ENCODE measurements at regions not wholly inside any gene's neighbourhood (a gene's known extent, or its start where the extent isn't known, plus 50 kb on each side); places are given as distances from the start of the nearest gene placed in this dataset.

GRCh38 chr7:155360495-155361345, 63.0 kb downstream of the INSIG1 start:
- Histone ChIP-seq H3K27me3 (ENCODE audit: control insufficient read depth in 1 of 2, insufficient read depth in 2 of 2, low read length in 2 of 2) (peaks cover 2 to 3% of the 10 kb centered on the region in 2 donors), H3K4me1 (ENCODE audit: control insufficient read depth in 2 of 2, insufficient read depth in 2 of 2, low read length in 1 of 2) (no peaks in the 10 kb centered on the region), H3K36me3 (ENCODE audit: control insufficient read depth in 2 of 2, insufficient read depth in 2 of 2, low read length in 1 of 2) (no peaks in the 10 kb centered on the region)

DNA sequence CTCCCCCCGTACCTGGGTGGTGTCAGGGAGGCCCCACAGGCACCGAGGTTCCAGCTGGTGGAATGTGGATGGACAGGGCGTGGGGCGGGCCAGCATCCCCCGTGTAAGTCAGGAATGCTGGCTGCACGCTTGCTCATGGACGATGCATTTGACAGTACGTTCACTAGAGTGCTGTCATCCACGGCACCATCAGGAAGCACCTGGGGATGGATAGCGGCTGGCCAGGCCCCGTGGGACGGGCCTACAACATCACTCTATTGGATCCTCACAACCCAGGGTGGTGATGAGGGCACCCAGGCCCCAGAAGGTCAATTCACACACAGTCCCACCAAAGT, 63.6 kb downstream of the INSIG1 start:
- no peaks in the 10 kb centered on the region for H3K9me3 ChIP-seq (ENCODE audit: control insufficient read depth in 2 of 2, insufficient read depth in 1 of 2, low read depth in 1 of 2, low read length in 1 of 2)
- H3K4me1 ChIP-seq (ENCODE audit: control insufficient read depth in 2 of 2, insufficient read depth in 2 of 2, low read length in 1 of 2) = no peaks in the 10 kb centered on the region
- H3K27ac ChIP-seq (ENCODE audit: low read depth in 2 of 2, low read length in 1 of 2) = no peak overlapping the region
- no peaks in the 10 kb centered on the region for H3K36me3 ChIP-seq (ENCODE audit: control insufficient read depth in 2 of 2, insufficient read depth in 2 of 2, low read length in 1 of 2)
- WGBS, 2 donors = 56 to 69% methylated on average over 12 of the region's 12 CpGs
- H3K4me3 ChIP-seq (ENCODE audit: low read depth in 1 of 2, low read length in 2 of 2) = no peak overlapping the region
- peaks cover 2 to 3% of the 10 kb centered on the region in 2 donors for H3K27me3 ChIP-seq (ENCODE audit: control insufficient read depth in 1 of 2, insufficient read depth in 2 of 2, low read length in 2 of 2)

More at GRCh38 chr7:155360495-155361345, 63.0 kb downstream of the INSIG1 start:
- H3K9me3 ChIP-seq (ENCODE audit: control insufficient read depth in 2 of 2, insufficient read depth in 1 of 2, low read depth in 1 of 2, low read length in 1 of 2) = no peaks in the 10 kb centered on the region
- no peak overlapping the region for H3K4me3 ChIP-seq (ENCODE audit: low read depth in 1 of 2, low read length in 2 of 2)
- WGBS, 2 donors = 40 to 47% methylated on average over 20 of the region's 20 CpGs
- no peak overlapping the region for H3K27ac ChIP-seq (ENCODE audit: low read depth in 2 of 2, low read length in 1 of 2)

- no peaks in the 10 kb centered on the region for H3K36me3 ChIP-seq (ENCODE audit: control insufficient read depth in 2 of 2, insufficient read depth in 2 of 2, low read length in 1 of 2)
- WGBS, 2 donors = 83 to 91% methylated on average over 7 of the region's 7 CpGs
- no peaks in the 10 kb centered on the region for H3K4me1 ChIP-seq (ENCODE audit: control insufficient read depth in 2 of 2, insufficient read depth in 2 of 2, low read length in 1 of 2)
- H3K9me3 ChIP-seq (ENCODE audit: control insufficient read depth in 2 of 2, insufficient read depth in 1 of 2, low read depth in 1 of 2, low read length in 1 of 2) = no peaks in the 10 kb centered on the region
- no peak overlapping the region for H3K4me3 ChIP-seq (ENCODE audit: low read depth in 1 of 2, low read length in 2 of 2)
- no peak overlapping the region for H3K27ac ChIP-seq (ENCODE audit: low read depth in 2 of 2, low read length in 1 of 2)
- peaks cover 2 to 3% of the 10 kb centered on the region in 2 donors for H3K27me3 ChIP-seq (ENCODE audit: control insufficient read depth in 1 of 2, insufficient read depth in 2 of 2, low read length in 2 of 2)
These were observed 64.3 kb downstream of the INSIG1 start for GRCh38 chr7:155361947-155362346.

DNA sequence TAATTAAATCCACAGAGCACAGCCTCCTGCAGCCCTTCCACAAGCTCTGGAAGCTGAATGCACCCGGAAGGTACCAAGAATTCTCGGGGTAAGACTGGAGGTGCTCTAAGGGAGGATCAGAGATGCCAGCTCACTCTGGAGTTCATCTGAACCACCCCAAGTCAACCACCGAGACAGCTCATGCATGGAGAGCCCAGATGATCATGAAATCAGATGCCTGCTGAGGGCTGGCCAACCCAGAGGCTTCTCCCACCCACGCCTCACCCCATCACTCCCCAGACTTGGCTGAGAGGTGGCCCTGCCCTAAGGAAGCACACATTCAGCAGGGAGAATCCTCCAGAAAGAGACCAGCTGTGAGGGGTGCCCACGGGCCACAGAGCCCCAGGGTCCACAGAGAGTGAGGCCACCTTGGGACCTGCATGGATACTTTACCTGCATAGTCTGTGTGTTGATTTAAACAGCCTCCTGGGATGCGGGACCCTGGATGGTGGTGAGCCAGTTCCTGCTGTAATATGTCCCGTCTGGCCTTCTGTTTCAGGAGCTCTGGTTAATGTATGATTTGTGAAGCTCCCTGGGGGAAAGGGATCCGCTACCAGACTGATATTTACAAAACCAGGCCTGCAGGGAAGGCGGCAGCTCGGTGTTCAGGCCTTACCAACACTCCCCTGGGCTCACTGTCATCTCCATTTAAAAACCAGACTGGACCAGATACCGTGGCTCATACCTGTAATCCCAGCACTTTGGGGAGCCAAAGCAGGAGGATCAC, 64.9 kb downstream of the INSIG1 start:
- H3K27me3 ChIP-seq (ENCODE audit: control insufficient read depth in 1 of 2, insufficient read depth in 2 of 2, low read length in 2 of 2) = peaks cover 2 to 3% of the 10 kb centered on the region in 2 donors
- no peaks in the 10 kb centered on the region for H3K36me3 ChIP-seq (ENCODE audit: control insufficient read depth in 2 of 2, insufficient read depth in 2 of 2, low read length in 1 of 2)
- H3K4me3 ChIP-seq (ENCODE audit: low read depth in 1 of 2, low read length in 2 of 2) = no peak overlapping the region
- no peaks in the 10 kb centered on the region for H3K4me1 ChIP-seq (ENCODE audit: control insufficient read depth in 2 of 2, insufficient read depth in 2 of 2, low read length in 1 of 2)
- H3K27ac ChIP-seq (ENCODE audit: low read depth in 2 of 2, low read length in 1 of 2) = no peak overlapping the region
- H3K9me3 ChIP-seq (ENCODE audit: control insufficient read depth in 2 of 2, insufficient read depth in 1 of 2, low read depth in 1 of 2, low read length in 1 of 2) = no peaks in the 10 kb centered on the region
- 76 to 81% methylated on average over 11 of the region's 11 CpGs for WGBS, 2 donors

- H3K36me3 ChIP-seq (ENCODE audit: control insufficient read depth in 2 of 2, insufficient read depth in 2 of 2, low read length in 1 of 2) = no peaks in the 10 kb centered on the region
- no peaks in the 10 kb centered on the region for H3K9me3 ChIP-seq (ENCODE audit: control insufficient read depth in 2 of 2, insufficient read depth in 1 of 2, low read depth in 1 of 2, low read length in 1 of 2)
- H3K4me3 ChIP-seq (ENCODE audit: low read depth in 1 of 2, low read length in 2 of 2) = no peak overlapping the region
- peaks cover 2 to 3% of the 10 kb centered on the region in 2 donors for H3K27me3 ChIP-seq (ENCODE audit: control insufficient read depth in 1 of 2, insufficient read depth in 2 of 2, low read length in 2 of 2)
- H3K27ac ChIP-seq (ENCODE audit: low read depth in 2 of 2, low read length in 1 of 2) = no peak overlapping the region
- WGBS, 2 donors = 88 to 91% methylated on average over 9 of the region's 9 CpGs
- no peaks in the 10 kb centered on the region for H3K4me1 ChIP-seq (ENCODE audit: control insufficient read depth in 2 of 2, insufficient read depth in 2 of 2, low read length in 1 of 2)
These were observed 65.5 kb downstream of the INSIG1 start for GRCh38 chr7:155363146-155363539.

- Histone ChIP-seq H3K4me1 (ENCODE audit: control insufficient read depth in 2 of 2, insufficient read depth in 2 of 2, low read length in 1 of 2) (no peaks in the 10 kb centered on the region), H3K9me3 (ENCODE audit: control insufficient read depth in 2 of 2, insufficient read depth in 1 of 2, low read depth in 1 of 2, low read length in 1 of 2) (no peaks in the 10 kb centered on the region), H3K27me3 (ENCODE audit: control insufficient read depth in 1 of 2, insufficient read depth in 2 of 2, low read length in 2 of 2) (peaks cover 2 to 3% of the 10 kb centered on the region in 2 donors), H3K27ac (ENCODE audit: low read depth in 2 of 2, low read length in 1 of 2) (no peak overlapping the region), H3K4me3 (ENCODE audit: low read depth in 1 of 2, low read length in 2 of 2) (no peak overlapping the region), H3K36me3 (ENCODE audit: control insufficient read depth in 2 of 2, insufficient read depth in 2 of 2, low read length in 1 of 2) (no peaks in the 10 kb centered on the region)
- WGBS, 2 donors = 50 to 53% methylated on average over 20 of the region's 20 CpGs
These were observed 66.3 kb downstream of the INSIG1 start for GRCh38 chr7:155363852-155364600.

GRCh38 chr7:155365146-155365874, 67.6 kb downstream of the INSIG1 start:
- 67 to 68% methylated on average over 12 of the region's 12 CpGs for WGBS, 2 donors
- H3K27me3 ChIP-seq (ENCODE audit: control insufficient read depth in 1 of 2, insufficient read depth in 2 of 2, low read length in 2 of 2) = peaks cover 2 to 3% of the 10 kb centered on the region in 2 donors
- H3K4me1 ChIP-seq (ENCODE audit: control insufficient read depth in 2 of 2, insufficient read depth in 2 of 2, low read length in 1 of 2) = peaks cover 0 to 3% of the 10 kb centered on the region in 2 donors
- no peak overlapping the region for H3K27ac ChIP-seq (ENCODE audit: low read depth in 2 of 2, low read length in 1 of 2)
- no peaks in the 10 kb centered on the region for H3K36me3 ChIP-seq (ENCODE audit: control insufficient read depth in 2 of 2, insufficient read depth in 2 of 2, low read length in 1 of 2)
- no peaks in the 10 kb centered on the region for H3K9me3 ChIP-seq (ENCODE audit: control insufficient read depth in 2 of 2, insufficient read depth in 1 of 2, low read depth in 1 of 2, low read length in 1 of 2)
- H3K4me3 ChIP-seq (ENCODE audit: low read depth in 1 of 2, low read length in 2 of 2) = no peak overlapping the region

GRCh38 chr7:155368894-155369600, 71.4 kb downstream of the INSIG1 start:
- H3K36me3 ChIP-seq (ENCODE audit: control insufficient read depth in 2 of 2, insufficient read depth in 2 of 2, low read length in 1 of 2) = no peaks in the 10 kb centered on the region
- peaks cover 5 to 6% of the 10 kb centered on the region in 2 donors for H3K9me3 ChIP-seq (ENCODE audit: control insufficient read depth in 2 of 2, insufficient read depth in 1 of 2, low read depth in 1 of 2, low read length in 1 of 2)
- peaks cover 6 to 20% of the 10 kb centered on the region in 2 donors for H3K27me3 ChIP-seq (ENCODE audit: control insufficient read depth in 1 of 2, insufficient read depth in 2 of 2, low read length in 2 of 2)
- peaks cover 11 to 14% of the 10 kb centered on the region in 2 donors for H3K4me1 ChIP-seq (ENCODE audit: control insufficient read depth in 2 of 2, insufficient read depth in 2 of 2, low read length in 1 of 2)
- WGBS, 2 donors = 78 to 85% methylated on average over 7 of the region's 7 CpGs
- H3K27ac ChIP-seq (ENCODE audit: low read depth in 2 of 2, low read length in 1 of 2) = no peak overlapping the region
- H3K4me3 ChIP-seq (ENCODE audit: low read depth in 1 of 2, low read length in 2 of 2) = no peak overlapping the region

All from esophagus (tissue), 2 donors.